WTC11 (cell line): ENCODE measurements at regions not wholly inside any gene's neighbourhood (a gene's known extent, or its start where the extent isn't known, plus 50 kb on each side); places are given as distances from the start of the nearest gene placed in this dataset.

Source experiments
- CBFB ChIP-seq: sonication (generic); formaldehyde crosslinking; IDR thresholded peaks from 2 replicates; pipeline ENCODE4 v1.8.1; 2022; ENCODE audit warnings: mild to moderate bottlenecking, low read depth, missing genetic modification reagents
- CDX4 ChIP-seq: fragments of 250-450 bp; sonication (Bioruptor Pico); IDR thresholded peaks from 2 replicates; pipeline ENCODE4 v1.9.0; 2021; ENCODE audit warnings: moderate library complexity, mild to moderate bottlenecking, inconsistent platforms, borderline replicate concordance
- ESRRA ChIP-seq: sonication (generic); formaldehyde crosslinking; IDR thresholded peaks from 2 replicates; pipeline ENCODE4 v1.8.1; 2022; ENCODE audit warnings: mild to moderate bottlenecking, missing genetic modification reagents, borderline replicate concordance
- FOXK1 ChIP-seq: sonication (generic); formaldehyde crosslinking; IDR thresholded peaks from 2 replicates; pipeline ENCODE4 v1.8.0; 2022; ENCODE audit warnings: mild to moderate bottlenecking, moderate library complexity, missing genetic modification reagents
- IRF2 ChIP-seq: sonication (generic); formaldehyde crosslinking; IDR thresholded peaks from 2 replicates; pipeline ENCODE4 v1.8.0; 2022; ENCODE audit warnings: low read depth, missing genetic modification reagents, borderline replicate concordance
- MXD4 ChIP-seq: fragments of 250-450 bp; sonication (Bioruptor Pico); IDR thresholded peaks from 2 replicates; pipeline ENCODE4 v1.8.0; 2021; ENCODE audit warnings: mild to moderate bottlenecking, moderate library complexity, borderline replicate concordance
- NR2C2 ChIP-seq: sonication (generic); formaldehyde crosslinking; IDR thresholded peaks from 2 replicates; pipeline ENCODE4 v1.8.0; 2022; ENCODE audit warnings: mild to moderate bottlenecking, missing genetic modification reagents
- TEAD4 ChIP-seq: sonication (generic); formaldehyde crosslinking; IDR thresholded peaks from 2 replicates; pipeline ENCODE4 v1.8.0; 2022; ENCODE audit warnings: mild to moderate bottlenecking, missing genetic modification reagents
- TP53 ChIP-seq: sonication (generic); formaldehyde crosslinking; IDR thresholded peaks from 2 replicates; pipeline ENCODE4 v1.8.1; 2023; ENCODE audit warnings: mild to moderate bottlenecking, missing genetic modification reagents
- ZNF121 ChIP-seq: sonication (generic); formaldehyde crosslinking; IDR thresholded peaks from 2 replicates; pipeline ENCODE4 v1.8.0; 2023; ENCODE audit warnings: missing genetic modification reagents
- ZNF423 ChIP-seq: fragments of 250-450 bp; sonication (Bioruptor Pico); IDR thresholded peaks from 2 replicates; pipeline ENCODE4 v2.1.2; 2022; ENCODE audit warnings: mild to moderate bottlenecking, moderate library complexity
- TF ChIP-seq, protein P1 (sequence below): fragments of 200-600 bp; IDR thresholded peaks from 2 replicates; pipeline ENCODE4 v1.8.0; 2022; ENCODE audit warnings: antibody characterized with exemption
- TF ChIP-seq, protein P2 (sequence below): sonication (generic); formaldehyde crosslinking; IDR thresholded peaks from 2 replicates; pipeline ENCODE4 v1.8.0; 2023; ENCODE audit warnings: missing genetic modification reagents

- TF ChIP-seq, protein P1, sequence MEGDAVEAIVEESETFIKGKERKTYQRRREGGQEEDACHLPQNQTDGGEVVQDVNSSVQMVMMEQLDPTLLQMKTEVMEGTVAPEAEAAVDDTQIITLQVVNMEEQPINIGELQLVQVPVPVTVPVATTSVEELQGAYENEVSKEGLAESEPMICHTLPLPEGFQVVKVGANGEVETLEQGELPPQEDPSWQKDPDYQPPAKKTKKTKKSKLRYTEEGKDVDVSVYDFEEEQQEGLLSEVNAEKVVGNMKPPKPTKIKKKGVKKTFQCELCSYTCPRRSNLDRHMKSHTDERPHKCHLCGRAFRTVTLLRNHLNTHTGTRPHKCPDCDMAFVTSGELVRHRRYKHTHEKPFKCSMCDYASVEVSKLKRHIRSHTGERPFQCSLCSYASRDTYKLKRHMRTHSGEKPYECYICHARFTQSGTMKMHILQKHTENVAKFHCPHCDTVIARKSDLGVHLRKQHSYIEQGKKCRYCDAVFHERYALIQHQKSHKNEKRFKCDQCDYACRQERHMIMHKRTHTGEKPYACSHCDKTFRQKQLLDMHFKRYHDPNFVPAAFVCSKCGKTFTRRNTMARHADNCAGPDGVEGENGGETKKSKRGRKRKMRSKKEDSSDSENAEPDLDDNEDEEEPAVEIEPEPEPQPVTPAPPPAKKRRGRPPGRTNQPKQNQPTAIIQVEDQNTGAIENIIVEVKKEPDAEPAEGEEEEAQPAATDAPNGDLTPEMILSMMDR, result no peak
- TF ChIP-seq TEAD4 (CRISPR knock-in tag), result no peak
- TF ChIP-seq ESRRA (CRISPR knock-in tag), result no peak
- no peak for TF ChIP-seq ZNF121 (CRISPR knock-in tag)
- no peak for TF ChIP-seq TP53 (CRISPR knock-in tag)
- TF ChIP-seq, protein P2, sequence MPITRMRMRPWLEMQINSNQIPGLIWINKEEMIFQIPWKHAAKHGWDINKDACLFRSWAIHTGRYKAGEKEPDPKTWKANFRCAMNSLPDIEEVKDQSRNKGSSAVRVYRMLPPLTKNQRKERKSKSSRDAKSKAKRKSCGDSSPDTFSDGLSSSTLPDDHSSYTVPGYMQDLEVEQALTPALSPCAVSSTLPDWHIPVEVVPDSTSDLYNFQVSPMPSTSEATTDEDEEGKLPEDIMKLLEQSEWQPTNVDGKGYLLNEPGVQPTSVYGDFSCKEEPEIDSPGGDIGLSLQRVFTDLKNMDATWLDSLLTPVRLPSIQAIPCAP (CRISPR knock-in tag), result no peak
- no peak for TF ChIP-seq MXD4 (CRISPR knock-in tag)
- no peak for TF ChIP-seq CBFB (CRISPR knock-in tag)
- no peak for TF ChIP-seq NR2C2 (CRISPR knock-in tag)
- TF ChIP-seq FOXK1, result no peak
- no peak for TF ChIP-seq CDX4 (CRISPR knock-in tag)
- no peak for TF ChIP-seq IRF2 (CRISPR knock-in tag)
- TF ChIP-seq ZNF423 (CRISPR knock-in tag), result no peak
These were observed 192.1 kb downstream of the PRR32 start for GRCh38 chrX:127011629-127012028.
